HL-60 (cell line): ENCODE measurements at regions not wholly inside any gene's neighbourhood (a gene's known extent, or its start where the extent isn't known, plus 50 kb on each side); places are given as distances from the start of the nearest gene placed in this dataset.

Experiments
- CTCF ChIP-seq: IDR thresholded peaks from one replicate; pipeline ENCODE4 v1.5.1; 2011; ENCODE audit warnings: low read length, control low read depth, inconsistent platforms; ENCODE audit not compliant: insufficient read depth
- GABPA ChIP-seq: IDR thresholded peaks from 2 replicates; pipeline ENCODE4 v1.6.1; 2012; ENCODE audit warnings: low read depth
- SPI1 ChIP-seq: IDR thresholded peaks from 2 replicates; pipeline ENCODE4 v1.6.1; 2012; ENCODE audit warnings: low read depth, mild to moderate bottlenecking, borderline replicate concordance

- TF ChIP-seq GABPA (no peak), CTCF (no peak), SPI1 (no peak)
Observed at GRCh38 chr7:91420606-91421005, 156.4 kb downstream of the FZD1 start.
